H9 (cell line): ENCODE measurements at regions not wholly inside any gene's neighbourhood (a gene's known extent, or its start where the extent isn't known, plus 50 kb on each side); places are given as distances from the start of the nearest gene placed in this dataset.

Experiments
- DNase-seq: peaks from one replicate; pipeline ENCODE4 v3.0.0-alpha.2; 2017
- H2AFZ ChIP-seq: one replicate; pipeline ENCODE4 v1.6.1; 2013; ENCODE audit warnings: mild to moderate bottlenecking, low read length, control low read depth, moderate library complexity
- H2AK5ac ChIP-seq: 2 replicates; pipeline ENCODE4 v1.6.1; 2013; ENCODE audit warnings: low read length, control low read depth, mixed read lengths; ENCODE audit not compliant: insufficient read length
- H2BK120ac ChIP-seq: one replicate; pipeline ENCODE4 v1.6.1; 2013; ENCODE audit warnings: low read depth, mild to moderate bottlenecking, low read length, control low read depth, inconsistent platforms; ENCODE audit not compliant: poor library complexity, severe bottlenecking
- H2BK12ac ChIP-seq: 2 replicates; pipeline ENCODE4 v1.6.1; 2013; ENCODE audit warnings: low read length, control low read depth, mixed read lengths, low read depth; ENCODE audit not compliant: insufficient read length
- H2BK15ac ChIP-seq: 2 replicates; pipeline ENCODE4 v1.6.1; 2013; ENCODE audit warnings: low read depth, low read length, control low read depth
- H2BK20ac ChIP-seq: one replicate; pipeline ENCODE4 v1.6.1; 2013; ENCODE audit warnings: low read depth, mild to moderate bottlenecking, low read length, control low read depth, inconsistent platforms; ENCODE audit not compliant: poor library complexity, severe bottlenecking
- H2BK5ac ChIP-seq: 2 replicates; pipeline ENCODE4 v1.6.1; 2013; ENCODE audit warnings: low read length, control low read depth, mixed read lengths; ENCODE audit not compliant: insufficient read length
- H3K14ac ChIP-seq: 2 replicates; pipeline ENCODE4 v1.6.1; 2013; ENCODE audit warnings: low read length, control low read depth; ENCODE audit not compliant: insufficient read depth
- H3K18ac ChIP-seq: 2 replicates; pipeline ENCODE4 v1.6.1; 2013; ENCODE audit warnings: low read depth, mild to moderate bottlenecking, mixed read lengths, low read length, control low read depth; ENCODE audit not compliant: insufficient read length
- H3K23ac ChIP-seq: 2 replicates; pipeline ENCODE4 v1.6.1; 2013; ENCODE audit warnings: low read length, control low read depth, mixed read lengths, low read depth; ENCODE audit not compliant: insufficient read length
- H3K23me2 ChIP-seq: 2 replicates; pipeline ENCODE4 v1.6.1; 2013; ENCODE audit warnings: low read depth, mild to moderate bottlenecking, mixed read lengths, low read length, control low read depth; ENCODE audit not compliant: insufficient read length, poor library complexity, severe bottlenecking
- H3K27ac ChIP-seq: 2 replicates; pipeline ENCODE4 v1.5.1; 2013; ENCODE audit warnings: low read length, control low read depth, mixed read lengths, low read depth; ENCODE audit not compliant: insufficient read length
- H3K27me3 ChIP-seq: 2 replicates; pipeline ENCODE4 v1.6.1; 2013; ENCODE audit warnings: low read length, control low read depth, inconsistent platforms; ENCODE audit not compliant: insufficient read depth
- H3K4ac ChIP-seq: 2 replicates; pipeline ENCODE4 v1.6.1; 2013; ENCODE audit warnings: low read depth, mild to moderate bottlenecking, control low read depth, inconsistent platforms, low read length, moderate library complexity
- H3K4me1 ChIP-seq: 2 replicates; pipeline ENCODE4 v1.6.1; 2013; ENCODE audit warnings: low read length, control low read depth, inconsistent platforms; ENCODE audit not compliant: insufficient read depth
- H3K4me2 ChIP-seq: 2 replicates; pipeline ENCODE4 v1.6.1; 2013; ENCODE audit warnings: low read length, control low read depth, mixed read lengths; ENCODE audit not compliant: insufficient read length, insufficient read depth
- H3K56ac ChIP-seq: 2 replicates; pipeline ENCODE4 v1.6.1; 2013; ENCODE audit warnings: low read depth, mild to moderate bottlenecking, mixed read lengths, low read length, control low read depth; ENCODE audit not compliant: insufficient read length
- H3K79me1 ChIP-seq: 2 replicates; pipeline ENCODE4 v1.6.1; 2013; ENCODE audit warnings: low read depth, mild to moderate bottlenecking, moderate library complexity, low read length, control low read depth, inconsistent platforms; ENCODE audit not compliant: insufficient read depth, poor library complexity, severe bottlenecking
- H3K79me2 ChIP-seq: 2 replicates; pipeline ENCODE4 v1.6.1; 2013; ENCODE audit warnings: low read length, control low read depth, inconsistent platforms; ENCODE audit not compliant: insufficient read depth
- H3K9ac ChIP-seq: 2 replicates; pipeline ENCODE4 v1.6.1; 2013; ENCODE audit warnings: low read length, control low read depth, mixed read lengths; ENCODE audit not compliant: insufficient read length; ENCODE audit errors: extremely low read depth
- H3K9me3 ChIP-seq: one replicate; pipeline ENCODE4 v1.6.1; 2013; ENCODE audit warnings: low read depth, low read length, inconsistent platforms; ENCODE audit not compliant: control insufficient read depth
- H3T11ph ChIP-seq: one replicate; pipeline ENCODE4 v1.6.1; 2013; ENCODE audit warnings: mild to moderate bottlenecking, low read length, control low read depth, inconsistent platforms
- H4K20me1 ChIP-seq: one replicate; pipeline ENCODE4 v1.6.1; 2013; ENCODE audit not compliant: control insufficient read depth, insufficient read length, insufficient read depth
- H4K5ac ChIP-seq: 2 replicates; pipeline ENCODE4 v1.6.1; 2013; ENCODE audit warnings: low read depth, mild to moderate bottlenecking, mixed read lengths, low read length, control low read depth; ENCODE audit not compliant: insufficient read length
- H4K8ac ChIP-seq: replicated peaks from 2 replicates; pipeline ENCODE4 v1.6.1; 2013; ENCODE audit warnings: low read length, control low read depth, mixed read lengths, low read depth; ENCODE audit not compliant: insufficient read length
- H4K91ac ChIP-seq: 2 replicates; pipeline ENCODE4 v1.6.1; 2013; ENCODE audit warnings: low read depth, mild to moderate bottlenecking, moderate library complexity, mixed read lengths, low read length, control low read depth; ENCODE audit not compliant: insufficient read length
- H3K27ac Mint-ChIP-seq, 3 experiments: 2 replicates in 2 of 3; 3 replicates in 1 of 3; pipeline ENCODE4 v1.8.0; 2020 to 2021; ENCODE audit warnings: mixed read lengths in 3 of 3, mild to moderate bottlenecking in 1 of 3, moderate library complexity in 1 of 3
- H3K27me3 Mint-ChIP-seq: 2 replicates; pipeline ENCODE4 v1.8.0; 2021; ENCODE audit warnings: low read depth, mild to moderate bottlenecking, moderate library complexity, mixed read lengths
- H3K36me3 Mint-ChIP-seq, 3 experiments: 2 replicates in 2 of 3; 3 replicates in 1 of 3; pipeline ENCODE4 v1.8.0; 2020 to 2021; ENCODE audit warnings: low read depth in 3 of 3, mixed read lengths in 3 of 3; ENCODE audit not compliant: insufficient read depth in 1 of 3
- H3K4me1 Mint-ChIP-seq, 2 experiments: 2 replicates each; pipeline ENCODE4 v1.8.0; 2020; ENCODE audit warnings: mixed read lengths in 2 of 2
- H3K4me3 Mint-ChIP-seq, 2 experiments: 2 replicates in 1 of 2; 3 replicates in 1 of 2; pipeline ENCODE4 v1.8.0; 2020 to 2021; ENCODE audit warnings: mild to moderate bottlenecking in 2 of 2, mixed read lengths in 2 of 2, moderate library complexity in 1 of 2
- H3K9me3 Mint-ChIP-seq, 2 experiments: 2 replicates in 1 of 2; 3 replicates in 1 of 2; pipeline ENCODE4 v1.8.0; 2020; ENCODE audit warnings: mild to moderate bottlenecking in 2 of 2, mixed read lengths in 2 of 2, moderate library complexity in 1 of 2
- WGBS: extraction: QIAGEN DNeasy Blood & Tissue Kit; methylation state at CpG from one replicate; pipeline ENCODE4 v1.1.7; 2013; ENCODE audit warnings: missing lambda C conversion rate, low lambda C conversion rate, mixed read lengths; ENCODE audit not compliant: insufficient read length; ENCODE audit errors: extremely low coverage; 5-methylcytosine and 5-hydroxymethylcytosine counted together
- TF ChIP-seq, protein P1 (sequence below): fragments of 200-600 bp; sonication (generic); conservative IDR thresholded peaks from 3 replicates; pipeline ENCODE4 v1.8.0; 2021; ENCODE audit warnings: antibody characterized with exemption, mild to moderate bottlenecking

DNA sequence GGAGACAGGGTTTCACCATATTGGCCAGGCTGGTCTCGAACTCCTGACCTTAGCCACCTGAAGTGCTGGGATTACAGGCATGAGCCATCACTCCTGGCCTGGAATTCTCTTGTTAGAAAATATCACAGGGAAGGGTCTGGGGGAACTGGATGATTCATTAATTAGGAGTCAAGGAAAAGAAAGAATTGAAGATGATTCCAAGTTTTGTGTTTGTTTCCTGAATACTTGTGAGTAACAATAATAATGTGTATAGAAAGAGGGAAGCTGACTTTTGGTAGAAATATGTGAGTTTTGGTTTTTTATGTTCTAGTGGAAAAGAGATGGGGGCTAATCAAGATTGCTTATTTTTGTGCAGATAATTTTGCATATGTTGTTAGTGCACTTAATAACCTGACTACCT is 77.3 kb upstream of the CLNK start:
- H3K14ac ChIP-seq, result no peak overlapping the region
- no peak overlapping the region for H2BK120ac ChIP-seq
- no peaks in the 10 kb centered on the region for H3K9me3 ChIP-seq
- no peaks in the 10 kb centered on the region for H3K79me2 ChIP-seq
- H4K8ac ChIP-seq, result no peak overlapping the region
- no peaks in the 10 kb centered on the region for H3K27me3 Mint-ChIP-seq
- no peak overlapping the region for H3K9ac ChIP-seq
- H4K91ac ChIP-seq, result no peak overlapping the region
- no peak overlapping the region for H3T11ph ChIP-seq
- H3K27me3 ChIP-seq, result no peaks in the 10 kb centered on the region
- no peak overlapping the region for H3K4me3 Mint-ChIP-seq
- no peak overlapping the region for H3K4me2 ChIP-seq
- H3K27ac Mint-ChIP-seq, result no peak overlapping the region; a peak in 1 of 7 replicates
- H3K4ac ChIP-seq, result no peak overlapping the region
- no peak overlapping the region for H3K56ac ChIP-seq
- no peaks in the 10 kb centered on the region for H3K79me1 ChIP-seq
- no peak overlapping the region for H4K5ac ChIP-seq
- no peak overlapping the region for H2AFZ ChIP-seq
- H2BK5ac ChIP-seq, result no peak overlapping the region
- no peaks in the 10 kb centered on the region for H4K20me1 ChIP-seq
- H3K23ac ChIP-seq, result no peak overlapping the region
- WGBS, result no CpG with 5 or more reads among the region's 1 CpG
- H3K18ac ChIP-seq, result no peak overlapping the region
- H2BK20ac ChIP-seq, result no peak overlapping the region
- H3K36me3 Mint-ChIP-seq, result no peaks in the 10 kb centered on the region; a peak in 1 of 7 replicates
- TF ChIP-seq, protein P1, sequence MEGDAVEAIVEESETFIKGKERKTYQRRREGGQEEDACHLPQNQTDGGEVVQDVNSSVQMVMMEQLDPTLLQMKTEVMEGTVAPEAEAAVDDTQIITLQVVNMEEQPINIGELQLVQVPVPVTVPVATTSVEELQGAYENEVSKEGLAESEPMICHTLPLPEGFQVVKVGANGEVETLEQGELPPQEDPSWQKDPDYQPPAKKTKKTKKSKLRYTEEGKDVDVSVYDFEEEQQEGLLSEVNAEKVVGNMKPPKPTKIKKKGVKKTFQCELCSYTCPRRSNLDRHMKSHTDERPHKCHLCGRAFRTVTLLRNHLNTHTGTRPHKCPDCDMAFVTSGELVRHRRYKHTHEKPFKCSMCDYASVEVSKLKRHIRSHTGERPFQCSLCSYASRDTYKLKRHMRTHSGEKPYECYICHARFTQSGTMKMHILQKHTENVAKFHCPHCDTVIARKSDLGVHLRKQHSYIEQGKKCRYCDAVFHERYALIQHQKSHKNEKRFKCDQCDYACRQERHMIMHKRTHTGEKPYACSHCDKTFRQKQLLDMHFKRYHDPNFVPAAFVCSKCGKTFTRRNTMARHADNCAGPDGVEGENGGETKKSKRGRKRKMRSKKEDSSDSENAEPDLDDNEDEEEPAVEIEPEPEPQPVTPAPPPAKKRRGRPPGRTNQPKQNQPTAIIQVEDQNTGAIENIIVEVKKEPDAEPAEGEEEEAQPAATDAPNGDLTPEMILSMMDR, result no peak
- no peak overlapping the region for H2BK12ac ChIP-seq
- H3K4me1 Mint-ChIP-seq, result peaks cover 7 to 8% of the 10 kb centered on the region in 2 experiments; a peak in 2 of 4 replicates
- H2BK15ac ChIP-seq, result no peak overlapping the region
- H3K23me2 ChIP-seq, result no peaks in the 10 kb centered on the region
- H3K27ac ChIP-seq, result no peak overlapping the region
- peaks cover 0 to 2% of the 10 kb centered on the region in 2 experiments; a peak in 1 of 5 replicates for H3K9me3 Mint-ChIP-seq
- H2AK5ac ChIP-seq, result no peak overlapping the region
- no peaks in the 10 kb centered on the region for H3K4me1 ChIP-seq
- DNase-seq, result no peak
